DMS 273 treated with DMSO at 0.1 percent for 48 hours (cell line): ENCODE measurements at regions not wholly inside any gene's neighbourhood (a gene's known extent, or its start where the extent isn't known, plus 50 kb on each side); places are given as distances from the start of the nearest gene placed in this dataset.

ENCODE experiments used
- DNase-seq: peaks from one replicate; lab custom pipeline; 2025; lab: John Stamatoyannopoulos, UW

GRCh38 chr1:25103164-25103795 is 129.0 kb downstream of the SYF2 start:
- DNase-seq: peak; percentile 44

GRCh38 chr1:25100151-25100833 is 132.0 kb downstream of the SYF2 start:
- no peak for DNase-seq

DNA sequence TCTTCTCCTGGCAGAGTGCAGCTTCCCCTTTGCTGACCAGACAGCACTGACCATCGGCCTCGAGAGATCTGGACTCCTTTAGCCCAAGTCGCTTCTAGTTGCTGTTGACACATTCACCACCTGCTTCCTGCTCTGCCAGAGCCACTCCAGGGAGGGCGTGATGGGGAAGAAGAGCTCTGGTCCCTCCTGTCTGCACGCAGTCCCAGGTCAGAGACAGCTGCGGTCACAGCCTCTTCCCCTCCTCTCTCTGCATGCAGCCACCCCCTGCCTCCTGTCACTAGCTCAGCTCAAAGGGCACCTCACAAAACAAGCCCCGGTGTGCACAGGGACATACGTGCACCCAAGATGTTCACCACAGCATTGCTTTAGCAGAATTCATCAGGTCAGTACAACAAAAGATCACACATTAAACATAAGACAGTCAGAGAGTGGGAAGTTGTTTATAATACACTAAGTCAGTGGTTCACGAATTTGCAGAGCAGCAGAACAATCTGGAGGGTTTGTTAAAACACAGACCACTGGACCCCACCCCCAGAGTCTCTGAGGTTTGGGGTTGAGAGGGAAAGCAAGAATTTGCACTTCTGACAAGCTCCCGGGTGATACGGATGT is 132.9 kb downstream of the SYF2 start:
- DNase-seq: no peak

- DNase-seq: no peak
Measured at GRCh38 chr1:25098717-25099116, 133.6 kb downstream of the SYF2 start.

GRCh38 chr1:25096307-25097150 is 135.8 kb downstream of the SYF2 start:
- DNase-seq: no peak

DNA sequence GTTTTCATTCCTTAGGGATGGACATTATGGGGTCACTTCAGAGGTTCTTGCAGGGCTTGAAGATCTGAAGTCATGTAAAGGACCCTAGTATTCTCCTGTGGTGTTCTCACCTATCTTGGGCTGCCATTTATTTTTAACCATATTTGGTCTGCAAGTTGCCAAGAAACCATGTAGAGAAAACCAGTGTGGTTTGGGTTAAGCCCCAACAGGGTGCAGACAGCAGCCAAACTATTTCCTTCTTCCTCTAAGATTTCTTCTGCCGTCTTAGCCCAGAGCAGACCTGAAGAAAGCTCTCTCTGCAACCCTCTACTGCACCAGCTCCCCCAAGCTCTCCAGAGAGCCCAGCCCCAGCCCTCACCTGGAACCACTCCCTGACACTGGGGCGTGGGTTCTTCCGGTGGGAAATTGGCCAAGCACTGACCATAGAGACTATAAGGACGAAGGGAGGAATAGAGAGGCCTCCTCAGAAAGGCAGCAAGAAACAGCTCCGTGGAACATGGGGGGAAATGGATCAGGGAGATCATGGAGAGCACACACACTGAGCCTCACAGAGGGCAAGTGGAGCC is 136.6 kb downstream of the SYF2 start:
- no peak for DNase-seq

GRCh38 chr1:25094995-25095394 is 137.3 kb downstream of the SYF2 start:
- no peak for DNase-seq

- DNase-seq: no peak
Measured at GRCh38 chr1:25094229-25094628, 138.1 kb downstream of the SYF2 start.

DNA sequence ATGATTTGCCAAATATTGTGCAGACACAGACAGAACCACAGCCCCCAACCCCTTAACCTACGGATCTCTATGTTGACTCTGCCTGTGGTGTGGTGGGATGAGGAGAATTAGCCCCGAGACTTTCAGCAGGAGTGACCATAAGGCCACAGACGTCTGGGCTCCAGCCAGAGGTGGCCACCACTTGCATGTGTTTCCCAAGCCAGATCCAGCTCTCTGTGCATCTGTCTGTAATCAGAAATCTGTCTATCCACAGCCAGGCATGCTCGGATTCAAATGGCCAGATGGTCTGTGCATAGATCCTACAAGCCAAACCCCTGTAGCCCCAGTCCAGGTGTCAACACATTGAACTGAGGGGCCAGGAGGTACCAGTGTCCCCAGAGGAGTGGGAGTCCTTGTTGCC is 140.6 kb downstream of the SYF2 start:
- DNase-seq: no peak

GRCh38 chr1:25090707-25091422 is 141.4 kb downstream of the SYF2 start:
- DNase-seq: no peak

DNA sequence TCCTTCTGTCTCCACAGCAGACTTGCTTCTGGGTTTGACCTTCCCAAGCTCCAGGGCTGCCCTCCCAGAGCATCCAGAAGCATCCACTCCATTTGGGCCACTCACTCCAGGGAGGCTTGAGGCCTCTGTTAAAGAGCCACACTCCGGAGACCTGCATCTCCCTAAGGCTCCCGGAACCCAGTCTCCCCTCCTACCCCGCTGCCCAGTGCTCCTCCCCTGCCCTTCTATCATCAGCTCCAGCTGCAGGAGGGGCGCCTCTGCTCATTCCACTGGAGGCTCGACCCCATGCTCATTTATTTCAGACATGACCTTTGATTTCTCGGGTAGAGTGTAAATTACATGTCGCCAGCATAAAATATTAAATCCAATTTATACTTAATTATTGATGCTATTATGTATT is 142.5 kb downstream of the SYF2 start:
- no peak for DNase-seq

DNA sequence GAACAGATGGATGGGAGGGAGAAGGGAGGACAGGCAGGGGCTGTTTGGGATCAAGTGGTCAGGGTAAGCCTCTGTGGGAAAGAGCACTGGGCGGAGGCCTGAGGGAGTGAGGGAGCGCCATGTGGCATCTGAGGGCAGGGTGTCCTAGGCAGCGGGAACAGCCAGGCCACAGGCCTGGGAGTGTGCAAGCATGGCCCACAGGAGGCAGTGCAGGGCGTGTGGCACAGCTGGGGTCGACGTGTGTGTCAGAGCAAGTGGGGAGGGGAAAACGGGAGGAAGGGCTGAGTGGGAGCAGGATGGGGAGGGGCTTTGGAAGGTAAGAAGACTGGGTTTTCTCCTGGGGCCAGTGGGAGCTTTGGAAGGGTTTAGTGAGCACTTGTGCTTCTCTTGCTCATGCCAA is 143.4 kb downstream of the SYF2 start:
- DNase-seq: no peak

DNA sequence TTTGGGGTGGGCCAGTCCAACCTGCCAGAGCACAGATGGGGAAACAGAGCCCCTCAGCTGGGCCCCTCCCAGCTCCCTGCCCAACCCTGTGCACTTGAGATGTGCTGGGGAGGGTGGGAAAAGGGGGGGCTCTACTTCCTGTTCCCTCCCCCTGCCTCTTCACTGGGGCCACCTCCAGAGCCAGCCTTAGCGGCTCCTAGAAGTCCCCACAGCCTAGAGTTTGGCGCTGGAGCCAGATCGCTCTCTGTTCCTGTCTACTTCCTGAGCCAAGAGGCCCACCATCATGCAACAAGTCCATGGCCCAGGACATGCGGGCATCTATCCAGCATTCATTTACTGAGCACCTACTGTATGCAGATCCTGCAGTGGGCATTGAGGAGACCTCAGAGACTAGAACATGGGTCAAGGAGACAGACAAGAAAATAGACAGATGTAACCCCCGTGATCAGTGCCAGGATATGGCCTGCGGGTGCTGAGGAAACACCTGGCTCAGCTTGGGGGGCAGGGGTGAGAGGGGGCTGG is 144.1 kb downstream of the SYF2 start:
- DNase-seq: no peak

- no peak for DNase-seq
Measured at GRCh38 chr1:25086518-25087079, 145.7 kb downstream of the SYF2 start.

DNA sequence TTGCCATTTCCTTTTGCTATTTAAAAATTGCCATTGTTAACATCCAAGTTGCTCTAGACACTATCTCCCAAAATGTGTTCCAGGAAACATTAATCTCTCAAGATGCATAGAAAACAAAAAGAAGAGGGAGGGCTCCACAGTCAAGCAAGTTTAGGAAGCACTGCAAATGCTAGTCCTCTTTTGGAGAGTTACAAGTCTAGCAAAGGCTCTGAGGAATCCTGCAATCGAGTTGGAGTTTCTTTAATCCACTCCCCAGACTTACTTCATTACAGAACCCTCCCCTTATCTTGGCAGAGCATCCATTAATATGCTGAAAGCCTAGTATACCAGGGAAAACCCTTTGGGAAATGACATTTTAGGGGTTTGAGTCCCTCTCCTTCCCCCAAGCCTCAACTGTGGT is 147.9 kb downstream of the SYF2 start:
- DNase-seq: no peak

DNA sequence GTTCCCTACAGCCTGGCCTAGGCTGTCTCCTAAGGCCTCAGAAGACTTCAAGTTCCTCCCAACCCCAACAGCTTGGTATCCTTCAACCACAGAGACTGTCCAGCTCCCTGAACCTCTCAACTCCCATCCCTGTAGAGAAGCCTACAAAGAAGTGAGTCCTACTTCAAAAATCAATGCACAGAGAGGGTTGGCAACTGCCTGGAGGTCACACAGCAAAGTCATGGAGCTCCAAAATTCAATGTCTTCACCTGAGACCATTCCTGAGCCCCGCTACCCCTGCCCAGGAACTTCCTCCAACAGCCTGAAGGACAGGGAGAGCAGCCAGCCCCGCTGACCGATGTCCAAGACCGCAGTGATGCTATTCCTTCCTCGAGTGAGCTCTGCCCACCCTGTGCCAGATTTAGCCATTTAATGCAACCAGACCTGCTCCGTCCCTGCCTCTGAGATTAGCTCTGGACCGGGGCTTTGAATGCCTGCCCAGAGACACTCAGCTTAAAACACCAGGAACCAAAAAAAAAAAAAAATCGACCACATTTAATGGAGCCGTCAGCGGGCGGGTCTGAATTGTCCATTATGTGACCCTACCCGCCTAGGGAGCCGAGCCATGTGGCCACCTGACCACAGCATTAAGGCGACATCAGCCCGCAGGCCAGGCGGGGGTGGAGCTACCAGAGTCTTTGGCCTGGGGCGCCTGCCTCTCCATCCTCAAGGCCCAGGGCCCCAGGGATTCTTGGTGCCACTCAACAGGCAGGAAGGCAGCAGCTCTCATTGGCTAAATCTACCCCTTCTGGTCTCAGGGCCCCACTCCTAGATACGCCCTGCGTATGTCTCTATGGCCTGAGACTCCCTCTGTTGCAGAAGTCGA is 148.6 kb downstream of the SYF2 start:
- DNase-seq: no peak

GRCh38 chr1:25082995-25083394 is 149.3 kb downstream of the SYF2 start:
- DNase-seq: no peak

DNA sequence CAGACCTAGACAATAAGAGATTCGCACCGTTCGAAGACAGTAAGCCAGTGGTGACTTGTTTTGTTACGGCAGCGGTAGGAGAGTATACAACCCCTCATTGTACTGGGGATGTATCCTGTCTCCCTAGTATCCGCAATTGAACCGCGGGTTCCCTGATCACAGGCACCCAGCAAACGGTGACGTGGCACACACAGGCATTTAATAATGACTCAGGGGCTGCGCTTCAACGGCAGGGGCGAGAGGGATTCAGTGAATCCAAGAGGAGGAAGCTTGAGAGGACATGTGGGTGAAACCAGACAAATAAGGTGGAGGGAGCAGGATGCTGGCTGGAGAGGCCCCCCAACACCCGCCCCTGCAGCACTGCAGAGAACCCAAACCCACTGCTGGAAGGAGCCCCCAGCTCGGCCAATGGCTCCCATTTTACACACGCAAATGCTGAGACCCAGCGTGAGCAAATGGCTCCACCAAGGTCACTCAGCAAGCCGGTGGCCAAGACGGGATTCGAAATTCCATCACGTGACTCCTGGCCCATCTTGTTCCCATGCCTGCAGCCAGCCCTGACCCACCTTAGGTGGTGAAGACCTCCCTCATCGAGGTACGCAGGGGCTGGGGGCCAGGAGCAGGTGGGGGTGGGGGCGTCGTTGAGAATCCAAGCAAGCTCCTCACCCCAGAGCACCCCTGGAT is 149.9 kb downstream of the SYF2 start:
- DNase-seq: no peak

GRCh38 chr1:25081496-25081895 is 150.8 kb downstream of the SYF2 start:
- no peak for DNase-seq
